GM12878 (cell line): ENCODE measurements at regions not wholly inside any gene's neighbourhood (a gene's known extent, or its start where the extent isn't known, plus 50 kb on each side); places are given as distances from the start of the nearest gene placed in this dataset.

Experiments
- ATF7 ChIP-seq: fragments of 450-650 bp; IDR thresholded peaks from 2 replicates; pipeline ENCODE4 v1.6.1; 2016; ENCODE audit warnings: low read depth, mild to moderate bottlenecking
- EP300 ChIP-seq, 2 experiments: fragments of 150-350 bp in 1 of 2; IDR thresholded peaks; 2 replicates each; pipeline ENCODE4 v1.6.1; 2011 to 2012; ENCODE audit warnings: low read depth in 2 of 2, low read length in 2 of 2, borderline replicate concordance in 1 of 2, improper control_type of control experiment in 1 of 2, inconsistent platforms in 1 of 2; ENCODE audit not compliant: control insufficient read depth in 1 of 2
- EZH2 ChIP-seq: IDR thresholded peaks from 2 replicates; pipeline ENCODE4 v1.6.1; 2012; ENCODE audit warnings: low read depth, mild to moderate bottlenecking, control low read depth, inconsistent platforms, low read length, borderline replicate concordance; ENCODE audit not compliant: control insufficient read depth
- TF ChIP-seq, protein P1 (sequence below): fragments of 450-650 bp; formaldehyde crosslinking; IDR thresholded peaks from 2 replicates; pipeline ENCODE4 v1.4.0; 2020; ENCODE audit warnings: mild to moderate bottlenecking, moderate library complexity
- TF ChIP-seq, protein P2 (sequence below): IDR thresholded peaks from 2 replicates; pipeline ENCODE4 v1.6.1; 2011; ENCODE audit warnings: low read depth, low read length, improper control_type of control experiment, borderline replicate concordance
- TF ChIP-seq, protein P3 (sequence below): IDR thresholded peaks from 2 replicates; pipeline ENCODE4 v1.6.1; 2012; ENCODE audit warnings: low read depth, low read length, improper control_type of control experiment
- TF ChIP-seq, protein P4 (sequence below), 3 experiments: IDR thresholded peaks in 2 of 3; conservative IDR thresholded peaks in 1 of 3; 2 replicates each; pipeline ENCODE4 v1.5.1; 2011; ENCODE audit warnings: low read depth in 3 of 3, low read length in 3 of 3, mild to moderate bottlenecking in 3 of 3, control low read depth in 2 of 3, moderate library complexity in 2 of 3, inconsistent platforms in 1 of 3, mixed read lengths in 1 of 3; ENCODE audit not compliant: control insufficient read depth in 2 of 3, insufficient read depth in 1 of 3; ENCODE audit errors: extremely low read depth in 1 of 3

DNA sequence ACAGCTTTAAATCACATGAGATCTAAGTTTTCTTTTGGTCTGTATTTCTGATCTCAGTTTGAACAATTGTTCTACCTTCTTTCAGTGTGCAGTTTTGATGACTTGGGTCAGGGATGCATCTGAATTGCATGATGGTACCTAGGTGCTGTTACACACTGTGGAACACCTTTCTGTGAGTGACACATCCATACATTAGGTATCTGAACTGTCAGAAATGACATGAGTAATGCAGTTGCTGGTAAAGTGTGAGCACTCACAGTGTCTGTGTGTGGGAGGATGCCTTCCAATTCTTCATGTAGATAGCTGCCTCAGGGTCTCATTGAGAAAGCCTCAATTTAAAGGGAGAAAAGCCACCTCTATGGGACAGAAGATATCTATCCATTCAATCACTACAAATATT, 411.9 kb downstream of the PPARGC1A start:
- TF ChIP-seq, protein P1, sequence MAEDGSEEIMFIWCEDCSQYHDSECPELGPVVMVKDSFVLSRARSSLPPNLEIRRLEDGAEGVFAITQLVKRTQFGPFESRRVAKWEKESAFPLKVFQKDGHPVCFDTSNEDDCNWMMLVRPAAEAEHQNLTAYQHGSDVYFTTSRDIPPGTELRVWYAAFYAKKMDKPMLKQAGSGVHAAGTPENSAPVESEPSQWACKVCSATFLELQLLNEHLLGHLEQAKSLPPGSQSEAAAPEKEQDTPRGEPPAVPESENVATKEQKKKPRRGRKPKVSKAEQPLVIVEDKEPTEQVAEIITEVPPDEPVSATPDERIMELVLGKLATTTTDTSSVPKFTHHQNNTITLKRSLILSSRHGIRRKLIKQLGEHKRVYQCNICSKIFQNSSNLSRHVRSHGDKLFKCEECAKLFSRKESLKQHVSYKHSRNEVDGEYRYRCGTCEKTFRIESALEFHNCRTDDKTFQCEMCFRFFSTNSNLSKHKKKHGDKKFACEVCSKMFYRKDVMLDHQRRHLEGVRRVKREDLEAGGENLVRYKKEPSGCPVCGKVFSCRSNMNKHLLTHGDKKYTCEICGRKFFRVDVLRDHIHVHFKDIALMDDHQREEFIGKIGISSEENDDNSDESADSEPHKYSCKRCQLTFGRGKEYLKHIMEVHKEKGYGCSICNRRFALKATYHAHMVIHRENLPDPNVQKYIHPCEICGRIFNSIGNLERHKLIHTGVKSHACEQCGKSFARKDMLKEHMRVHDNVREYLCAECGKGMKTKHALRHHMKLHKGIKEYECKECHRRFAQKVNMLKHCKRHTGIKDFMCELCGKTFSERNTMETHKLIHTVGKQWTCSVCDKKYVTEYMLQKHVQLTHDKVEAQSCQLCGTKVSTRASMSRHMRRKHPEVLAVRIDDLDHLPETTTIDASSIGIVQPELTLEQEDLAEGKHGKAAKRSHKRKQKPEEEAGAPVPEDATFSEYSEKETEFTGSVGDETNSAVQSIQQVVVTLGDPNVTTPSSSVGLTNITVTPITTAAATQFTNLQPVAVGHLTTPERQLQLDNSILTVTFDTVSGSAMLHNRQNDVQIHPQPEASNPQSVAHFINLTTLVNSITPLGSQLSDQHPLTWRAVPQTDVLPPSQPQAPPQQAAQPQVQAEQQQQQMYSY, result no peak
- TF ChIP-seq, protein P2, sequence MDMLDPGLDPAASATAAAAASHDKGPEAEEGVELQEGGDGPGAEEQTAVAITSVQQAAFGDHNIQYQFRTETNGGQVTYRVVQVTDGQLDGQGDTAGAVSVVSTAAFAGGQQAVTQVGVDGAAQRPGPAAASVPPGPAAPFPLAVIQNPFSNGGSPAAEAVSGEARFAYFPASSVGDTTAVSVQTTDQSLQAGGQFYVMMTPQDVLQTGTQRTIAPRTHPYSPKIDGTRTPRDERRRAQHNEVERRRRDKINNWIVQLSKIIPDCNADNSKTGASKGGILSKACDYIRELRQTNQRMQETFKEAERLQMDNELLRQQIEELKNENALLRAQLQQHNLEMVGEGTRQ, result no peak
- TF ChIP-seq, protein P3, sequence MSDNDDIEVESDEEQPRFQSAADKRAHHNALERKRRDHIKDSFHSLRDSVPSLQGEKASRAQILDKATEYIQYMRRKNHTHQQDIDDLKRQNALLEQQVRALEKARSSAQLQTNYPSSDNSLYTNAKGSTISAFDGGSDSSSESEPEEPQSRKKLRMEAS, result no peak
- TF ChIP-seq, protein P4, sequence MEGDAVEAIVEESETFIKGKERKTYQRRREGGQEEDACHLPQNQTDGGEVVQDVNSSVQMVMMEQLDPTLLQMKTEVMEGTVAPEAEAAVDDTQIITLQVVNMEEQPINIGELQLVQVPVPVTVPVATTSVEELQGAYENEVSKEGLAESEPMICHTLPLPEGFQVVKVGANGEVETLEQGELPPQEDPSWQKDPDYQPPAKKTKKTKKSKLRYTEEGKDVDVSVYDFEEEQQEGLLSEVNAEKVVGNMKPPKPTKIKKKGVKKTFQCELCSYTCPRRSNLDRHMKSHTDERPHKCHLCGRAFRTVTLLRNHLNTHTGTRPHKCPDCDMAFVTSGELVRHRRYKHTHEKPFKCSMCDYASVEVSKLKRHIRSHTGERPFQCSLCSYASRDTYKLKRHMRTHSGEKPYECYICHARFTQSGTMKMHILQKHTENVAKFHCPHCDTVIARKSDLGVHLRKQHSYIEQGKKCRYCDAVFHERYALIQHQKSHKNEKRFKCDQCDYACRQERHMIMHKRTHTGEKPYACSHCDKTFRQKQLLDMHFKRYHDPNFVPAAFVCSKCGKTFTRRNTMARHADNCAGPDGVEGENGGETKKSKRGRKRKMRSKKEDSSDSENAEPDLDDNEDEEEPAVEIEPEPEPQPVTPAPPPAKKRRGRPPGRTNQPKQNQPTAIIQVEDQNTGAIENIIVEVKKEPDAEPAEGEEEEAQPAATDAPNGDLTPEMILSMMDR (IDR thresholded peaks at IDR 0.05 in 2 of 3, conservative IDR thresholded peaks at IDR 0.05 in 1 of 3; ENCODE audit: control insufficient read depth in 2 of 3, extremely low read depth in 1 of 3, insufficient read depth in 1 of 3, low read depth in 3 of 3, low read length in 3 of 3), result no peak
- no peak for TF ChIP-seq EZH2
- TF ChIP-seq EP300 (IDR thresholded peaks at IDR 0.05; ENCODE audit: borderline replicate concordance in 1 of 2, control insufficient read depth in 1 of 2, low read depth in 2 of 2, low read length in 2 of 2), result no peak
- TF ChIP-seq ATF7, result no peak
